ENCODE measurements at regions not wholly inside any gene's neighbourhood (a gene's known extent, or its start where the extent isn't known, plus 50 kb on each side); places are given as distances from the start of the nearest gene placed in this dataset.

GRCh38 chr3:24598695-24599470, 104.2 kb upstream of the THRB start:
- no peak for ATAC-seq

- ATAC-seq: no peak
Observed at GRCh38 chr3:24601066-24601939, 106.7 kb upstream of the THRB start.

- ATAC-seq: no peak
Observed at GRCh38 chr3:24604215-24604614, 109.6 kb upstream of the THRB start.

GRCh38 chr3:24605511-24606028, 110.9 kb upstream of the THRB start:
- ATAC-seq: no peak

GRCh38 chr3:24607281-24607680, 112.6 kb upstream of the THRB start:
- ATAC-seq: no peak

GRCh38 chr3:24608701-24609390, 114.2 kb upstream of the THRB start:
- ATAC-seq: no peak

GRCh38 chr3:24614359-24614758, 119.7 kb upstream of the THRB start:
- ATAC-seq: no peak

GRCh38 chr3:24615177-24615576, 120.5 kb upstream of the THRB start:
- ATAC-seq: no peak

GRCh38 chr3:24616110-24616829, 121.6 kb upstream of the THRB start:
- no peak for ATAC-seq

GRCh38 chr3:24622138-24622537, 127.5 kb upstream of the THRB start:
- no peak for ATAC-seq

GRCh38 chr3:24622696-24623225, 128.1 kb upstream of the THRB start:
- ATAC-seq: no peak

GRCh38 chr3:24623657-24624056, 129.0 kb upstream of the THRB start:
- ATAC-seq: no peak

- ATAC-seq: no peak
Observed at GRCh38 chr3:24624938-24625681, 130.5 kb upstream of the THRB start.

GRCh38 chr3:24628523-24629258, 134.0 kb upstream of the THRB start:
- no peak for ATAC-seq

- no peak for ATAC-seq
Observed at GRCh38 chr3:24631481-24631880, 136.8 kb upstream of the THRB start.

- ATAC-seq: no peak
Observed at GRCh38 chr3:24639061-24639460, 144.4 kb upstream of the THRB start.

GRCh38 chr3:24639481-24640329, 145.1 kb upstream of the THRB start:
- no peak for ATAC-seq

- no peak for ATAC-seq
Observed at GRCh38 chr3:24640330-24640877, 145.8 kb upstream of the THRB start.

- ATAC-seq: no peak
Observed at GRCh38 chr3:24641628-24642027, 147.0 kb upstream of the THRB start.

Data from activated CD4-positive, CD25-positive, alpha-beta regulatory T cell treated with anti-CD3 and anti-CD28 coated beads, Interleukin-2, amount 50 U/mL, for 24 hours (primary cell).